ENCODE measurements at regions not wholly inside any gene's neighbourhood (a gene's known extent, or its start where the extent isn't known, plus 50 kb on each side); places are given as distances from the start of the nearest gene placed in this dataset.

DNA sequence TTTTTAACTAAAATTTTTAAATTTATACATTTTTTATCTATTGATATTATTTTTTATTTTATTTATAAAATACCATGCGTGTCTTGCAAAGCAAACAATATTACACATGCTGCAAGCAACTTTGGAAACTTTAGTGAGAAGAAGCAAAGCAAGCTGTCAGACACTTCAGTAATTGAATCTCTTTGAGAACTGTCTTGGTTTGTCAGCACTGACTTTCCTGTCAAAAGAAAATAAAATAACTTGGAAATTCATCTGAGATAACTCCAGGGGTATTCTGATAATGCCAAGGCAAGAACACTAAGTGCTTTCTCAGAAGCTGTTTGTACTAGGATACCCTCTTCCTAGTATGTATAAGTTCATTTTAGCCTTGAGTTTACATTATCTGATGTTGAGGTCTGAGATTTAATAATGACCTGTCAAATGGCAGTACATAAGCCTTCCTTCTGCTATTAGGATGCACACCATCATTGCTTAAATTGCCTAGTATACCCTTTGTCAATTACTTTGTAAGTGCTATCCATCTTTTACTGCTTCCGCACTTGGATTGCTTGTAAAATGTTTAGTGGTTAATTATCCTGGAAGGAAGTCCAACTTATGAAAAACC is 624.2 kb upstream of the AGA start:
- FAIRE-seq: no peak

DNA sequence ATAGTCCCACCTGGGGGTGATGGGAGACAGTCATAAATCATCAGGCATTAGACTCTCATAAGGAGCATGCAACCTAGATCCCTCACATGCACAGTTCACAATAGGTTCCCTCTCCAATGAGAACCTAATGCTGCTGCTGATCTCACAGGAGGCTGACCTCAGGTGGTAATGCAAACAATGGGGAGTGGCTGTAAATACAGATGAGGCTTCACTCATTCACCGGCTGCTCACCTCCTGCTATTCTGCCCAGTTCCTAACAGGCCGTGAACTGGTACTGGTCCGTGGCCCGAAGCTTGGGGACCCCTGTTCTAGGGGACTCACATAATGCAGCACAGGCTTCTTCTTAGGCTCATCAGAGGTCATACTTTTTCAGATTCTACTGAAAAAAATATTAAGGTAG is 625.9 kb upstream of the AGA start:
- FAIRE-seq: no peak

DNA sequence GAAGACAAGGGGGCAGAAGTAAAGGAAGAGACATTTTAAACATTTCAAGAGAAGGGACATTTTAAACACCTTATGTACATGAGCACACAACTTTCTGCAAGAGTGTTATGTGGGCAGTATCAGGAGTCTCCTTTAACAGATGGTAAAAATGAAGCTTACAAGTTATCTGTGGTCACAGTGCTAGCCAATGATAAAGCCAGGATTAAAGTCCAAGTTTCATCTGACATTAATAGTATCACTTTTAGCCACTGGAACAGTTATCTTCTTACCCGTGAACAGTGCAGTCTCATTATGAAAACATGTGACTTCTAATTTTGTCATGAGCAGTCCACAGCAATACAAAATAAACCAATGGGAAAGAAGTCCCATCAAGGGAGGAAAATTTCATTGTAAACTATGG is 627.9 kb upstream of the AGA start:
- FAIRE-seq: no peak

DNA sequence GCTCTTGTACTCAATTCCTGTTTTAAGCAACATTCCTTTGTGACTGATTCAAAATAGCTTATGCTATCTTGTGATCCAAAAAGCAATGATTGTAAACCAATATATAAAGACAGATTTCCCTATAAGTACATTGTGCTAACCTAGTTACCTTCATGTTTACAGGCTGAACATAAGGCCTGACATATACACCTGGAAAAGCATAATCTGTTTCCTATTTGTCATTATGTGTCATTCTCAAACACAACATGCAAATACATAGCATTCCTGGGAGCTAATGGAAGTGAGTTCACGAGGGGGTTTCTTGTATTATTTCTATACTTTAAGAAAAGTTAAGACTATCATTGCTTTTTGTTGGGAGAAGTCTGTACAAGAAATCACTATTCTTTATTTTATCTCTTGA is 638.1 kb upstream of the AGA start:
- no peak for FAIRE-seq

DNA sequence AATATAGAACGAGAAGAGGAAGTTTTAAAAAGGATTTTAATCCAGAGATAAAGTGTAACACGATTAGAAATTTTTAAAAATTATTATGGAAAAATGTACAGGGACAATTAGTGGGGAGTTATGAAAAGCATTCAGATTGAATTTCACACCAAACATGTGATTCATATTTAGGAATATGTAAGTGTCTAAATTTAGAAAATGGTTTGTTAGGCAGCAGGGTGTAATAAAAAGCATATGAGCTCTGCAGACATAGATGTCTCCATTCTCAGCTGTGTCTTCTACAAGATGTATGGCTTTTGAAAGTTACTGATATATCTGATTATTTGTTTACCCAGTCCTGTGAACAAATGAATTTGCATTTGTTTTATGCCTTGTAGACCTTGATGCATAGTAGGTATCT is 638.9 kb upstream of the AGA start:
- no peak for FAIRE-seq

DNA sequence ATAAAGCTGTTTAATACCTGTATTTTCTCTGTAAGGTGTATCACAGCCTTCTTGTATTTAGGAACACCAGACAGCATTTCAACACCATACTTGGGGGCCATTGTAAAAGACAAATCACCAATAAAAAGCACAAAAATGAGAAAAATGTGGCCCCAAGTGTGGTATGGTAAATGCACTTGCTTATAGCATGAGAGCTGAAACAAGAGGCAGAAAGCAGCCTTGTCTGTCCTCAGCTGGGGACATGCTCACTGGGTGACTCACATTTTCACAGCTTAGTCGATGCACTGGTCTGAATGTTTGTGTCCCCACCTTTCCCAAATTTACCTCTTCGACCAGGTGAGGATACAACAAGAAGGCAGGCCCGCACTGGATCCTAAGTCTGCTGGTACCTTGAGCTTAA is 639.7 kb upstream of the AGA start:
- FAIRE-seq: no peak

DNA sequence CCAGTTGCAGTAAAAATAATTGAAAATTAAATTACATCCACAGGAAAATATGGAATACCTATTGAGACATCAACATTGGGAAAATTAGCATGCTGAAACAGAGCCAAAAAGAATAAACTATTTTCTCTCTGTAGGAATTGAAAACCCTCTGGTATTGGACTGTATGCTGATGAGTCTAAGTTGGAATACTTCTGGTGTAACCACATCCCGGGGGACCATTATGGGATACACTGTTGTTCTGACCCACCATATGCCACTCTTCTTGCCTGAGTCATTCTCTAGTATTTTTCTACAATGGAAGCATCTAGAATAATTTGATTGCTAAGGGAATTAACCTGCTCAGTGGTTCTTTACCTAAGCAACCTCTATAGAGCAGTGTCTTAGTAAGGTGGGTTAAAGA is 640.7 kb upstream of the AGA start:
- no peak for FAIRE-seq

DNA sequence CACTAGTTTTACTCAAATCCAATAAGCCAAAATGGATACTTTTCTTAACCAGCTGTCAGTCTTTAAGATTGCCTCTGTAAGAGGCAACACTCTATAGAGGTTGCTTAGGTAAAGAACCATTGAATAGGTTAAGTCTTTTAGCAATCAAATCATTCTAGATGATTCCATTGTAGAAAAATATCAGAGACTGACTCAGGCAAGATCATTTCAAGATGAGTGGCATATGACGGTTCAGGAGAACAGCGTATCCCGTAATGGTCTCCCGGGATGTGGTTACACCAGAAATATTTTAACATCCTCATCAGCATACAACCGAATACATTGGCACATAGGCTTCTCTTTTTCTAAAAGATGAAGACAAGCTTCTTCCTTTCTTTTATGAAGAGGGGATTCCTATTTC is 641.7 kb upstream of the AGA start:
- no peak for FAIRE-seq

DNA sequence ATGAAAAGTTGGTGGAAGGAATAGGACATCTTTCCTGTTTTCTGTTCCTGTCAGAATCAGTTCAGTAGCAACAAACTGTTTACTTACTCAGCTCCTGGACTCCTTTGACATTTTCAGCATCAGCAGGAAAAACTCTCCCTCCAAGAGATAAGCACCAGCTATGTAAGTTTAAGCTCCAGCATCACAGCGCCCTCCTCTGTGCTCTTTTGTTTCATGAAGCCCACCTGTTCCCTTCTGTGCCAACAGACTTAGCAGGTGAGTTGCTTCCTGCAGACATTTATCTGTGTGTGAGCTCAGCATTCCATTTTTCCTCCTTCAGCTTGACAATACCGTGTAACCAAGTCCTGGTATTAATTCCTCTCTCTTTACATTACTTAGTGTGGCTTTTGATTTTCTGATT is 644.1 kb upstream of the AGA start:
- FAIRE-seq: no peak

DNA sequence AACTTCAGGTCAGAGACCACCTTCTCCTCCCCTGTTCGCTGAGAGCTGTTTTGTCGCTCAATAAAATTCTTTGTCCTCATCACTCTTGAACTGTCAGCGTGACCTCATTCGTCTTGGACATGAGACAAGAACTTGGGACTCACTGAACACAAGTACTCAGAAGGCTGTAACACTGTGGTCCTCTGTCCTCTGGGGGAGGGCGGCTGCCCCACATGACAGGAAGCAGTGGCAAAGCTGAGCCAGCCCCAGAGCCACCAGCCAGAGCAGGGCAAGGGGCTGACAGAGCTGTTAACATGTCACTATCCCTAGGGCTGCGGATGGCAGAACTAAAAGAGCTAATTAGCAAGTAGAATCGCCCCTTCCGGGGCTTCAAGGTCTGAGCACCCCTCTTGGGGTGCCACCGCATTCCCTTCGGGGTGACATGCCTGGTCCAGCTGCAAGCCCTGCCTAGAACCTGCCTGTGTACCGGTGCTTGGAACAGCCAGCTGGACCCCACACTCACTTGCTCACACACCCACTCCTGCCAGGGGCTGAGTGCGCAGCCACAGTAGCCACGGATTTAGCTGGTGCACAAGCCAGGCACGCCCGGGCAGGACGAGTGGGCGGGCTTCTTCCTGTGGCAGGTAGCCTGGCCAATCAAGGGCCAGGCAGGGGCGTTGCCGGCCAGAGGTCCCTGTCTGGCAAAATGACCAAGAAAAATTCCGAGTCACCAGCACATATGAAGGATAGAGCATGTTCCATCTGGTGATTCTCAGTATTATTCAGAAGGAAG is 648.6 kb upstream of the AGA start:
- no peak for FAIRE-seq

DNA sequence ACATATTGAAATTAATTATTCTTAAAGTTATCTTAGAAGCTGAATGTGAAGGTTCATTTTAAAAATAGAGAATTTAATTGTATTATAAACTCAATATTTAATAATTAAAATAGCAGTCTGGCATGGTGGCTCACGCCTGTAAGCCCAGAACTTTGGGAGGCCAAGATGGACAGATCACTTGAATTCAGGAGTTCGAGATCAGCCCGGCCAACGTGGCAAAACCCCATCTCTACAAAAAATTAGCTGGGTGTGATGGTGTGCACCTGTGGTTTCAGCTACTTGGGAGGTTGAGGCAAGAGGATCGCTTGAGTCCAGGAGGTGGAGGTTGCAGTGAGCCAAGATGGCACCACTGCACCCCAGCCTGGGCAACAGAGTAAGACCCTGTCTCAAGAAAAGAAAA is 659.9 kb upstream of the AGA start:
- no peak for FAIRE-seq

DNA sequence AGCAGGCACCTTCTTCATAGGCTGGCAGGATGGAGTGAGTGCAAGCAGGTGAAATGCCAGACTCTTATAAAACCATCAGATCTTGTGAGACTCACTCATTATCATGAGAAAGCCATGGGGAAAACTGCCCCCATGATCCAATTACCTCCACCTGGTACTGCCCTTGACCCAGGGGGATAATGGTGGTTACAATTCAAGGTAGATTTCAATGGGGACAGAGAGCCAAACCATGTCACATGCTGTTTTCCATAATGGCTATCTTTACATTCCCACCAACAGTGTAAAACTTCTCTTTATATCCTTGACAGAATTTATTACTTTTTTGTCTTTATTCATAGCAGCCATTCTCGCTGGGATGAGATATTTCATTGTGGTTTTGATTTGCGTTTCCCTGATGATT is 663.0 kb upstream of the AGA start:
- FAIRE-seq: no peak

DNA sequence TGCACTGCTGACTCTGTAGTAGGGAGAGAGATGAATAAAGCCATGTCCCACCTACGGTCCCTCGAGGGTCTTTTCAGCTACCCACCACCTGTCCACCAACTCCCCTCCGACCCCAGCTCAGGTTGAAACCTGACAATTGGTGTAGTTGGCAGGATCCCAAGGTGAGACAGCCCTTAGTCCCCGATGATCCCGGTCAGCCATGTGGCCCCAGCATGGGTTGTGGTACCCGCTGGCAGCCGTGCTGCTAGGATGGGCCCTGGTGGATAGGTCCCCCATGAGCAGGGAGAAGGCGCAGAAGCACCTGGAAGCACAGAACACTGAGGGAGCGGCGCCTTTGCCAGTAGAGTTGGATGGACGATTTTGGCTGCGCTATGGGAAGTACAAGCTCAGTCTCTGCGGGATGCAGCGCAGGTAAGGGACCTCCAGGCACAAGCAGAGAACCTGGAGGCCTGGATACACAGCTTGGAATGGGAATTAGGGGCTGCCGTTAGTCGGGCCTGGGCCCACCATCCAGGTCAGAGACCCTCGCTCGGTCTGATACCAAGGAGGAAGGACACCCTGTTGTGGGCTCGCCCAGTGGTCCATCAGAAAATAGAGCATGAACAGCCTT is 694.6 kb upstream of the AGA start:
- no peak for FAIRE-seq

DNA sequence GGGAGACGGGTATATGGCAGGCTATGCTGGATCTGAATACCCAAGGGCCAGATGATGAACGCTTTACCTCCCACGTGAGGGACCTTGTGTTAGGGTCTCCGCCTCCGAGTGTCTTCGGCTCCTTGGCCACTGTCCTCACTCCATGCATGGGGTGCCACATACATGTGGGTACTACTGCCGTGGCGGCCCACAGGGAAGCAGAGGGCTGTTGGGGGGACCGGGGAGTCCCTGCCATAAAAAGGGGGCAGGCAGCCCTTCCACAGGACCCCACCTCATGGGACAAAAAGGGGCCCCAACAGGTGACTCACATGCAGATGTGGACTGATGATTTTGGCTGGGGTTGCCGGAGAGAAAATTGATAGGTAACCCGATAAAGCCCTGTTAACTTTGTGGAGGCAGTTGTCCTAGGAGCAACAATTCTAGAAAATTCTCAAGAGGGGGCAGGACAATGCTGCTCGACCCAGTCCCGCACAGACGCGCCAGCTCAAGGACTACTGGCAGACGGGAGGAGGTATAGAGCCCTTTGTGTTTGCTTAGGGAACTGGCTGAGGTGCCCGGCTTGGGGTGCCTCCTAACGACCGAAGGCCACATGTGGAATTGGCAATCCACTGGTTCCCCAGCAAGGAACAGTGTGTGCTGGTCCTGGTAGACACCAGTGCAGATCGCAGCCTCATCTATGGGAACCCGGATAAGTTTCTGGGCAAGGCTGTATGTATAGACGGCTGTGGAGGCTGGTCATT is 695.7 kb upstream of the AGA start:
- no peak for FAIRE-seq

DNA sequence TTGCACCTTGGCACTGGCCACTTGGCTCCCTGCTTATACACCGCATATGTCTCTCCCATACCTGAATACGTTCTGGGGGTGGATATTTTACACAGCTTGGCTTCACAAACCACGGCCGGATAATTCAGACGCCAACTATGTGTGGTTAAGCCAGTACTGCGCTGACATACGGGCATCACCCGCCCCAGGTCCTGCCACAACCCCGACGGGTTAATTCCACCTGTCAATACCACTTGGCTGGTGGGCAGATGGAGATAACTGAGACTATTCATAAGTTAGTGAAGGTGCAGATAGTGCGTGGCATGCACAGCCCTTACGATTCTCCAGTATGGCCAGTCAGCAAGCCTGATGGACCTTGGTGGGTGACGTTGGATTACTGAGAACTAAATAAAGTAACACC is 696.3 kb upstream of the AGA start:
- FAIRE-seq: no peak

DNA sequence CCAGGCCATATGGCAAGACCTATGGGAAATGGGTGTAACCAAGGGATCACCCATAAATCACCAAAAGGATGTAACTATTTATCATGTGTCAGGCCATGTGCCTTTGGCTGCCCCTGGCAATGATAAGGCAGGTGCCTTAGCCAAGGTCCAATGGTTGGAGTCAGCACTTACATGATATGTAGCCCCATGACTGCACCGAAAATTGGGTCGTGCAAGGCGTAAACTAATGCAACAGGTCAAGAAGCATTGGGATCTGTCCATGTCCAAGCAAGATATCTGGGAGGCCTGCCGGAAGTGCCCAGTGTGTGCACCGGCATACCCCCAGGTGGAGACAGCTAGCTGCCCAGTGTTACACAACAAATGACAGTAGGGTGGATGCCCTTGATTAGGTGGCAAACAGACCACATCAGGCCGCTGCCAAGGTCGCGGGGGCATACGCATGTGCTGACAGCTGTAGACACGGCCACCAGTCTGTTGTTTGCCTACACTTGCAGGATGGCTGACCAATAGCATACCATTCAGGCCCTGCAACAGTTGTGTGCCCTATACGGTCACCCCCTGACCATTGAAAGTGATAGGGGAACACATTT is 698.2 kb upstream of the AGA start:
- no peak for FAIRE-seq

DNA sequence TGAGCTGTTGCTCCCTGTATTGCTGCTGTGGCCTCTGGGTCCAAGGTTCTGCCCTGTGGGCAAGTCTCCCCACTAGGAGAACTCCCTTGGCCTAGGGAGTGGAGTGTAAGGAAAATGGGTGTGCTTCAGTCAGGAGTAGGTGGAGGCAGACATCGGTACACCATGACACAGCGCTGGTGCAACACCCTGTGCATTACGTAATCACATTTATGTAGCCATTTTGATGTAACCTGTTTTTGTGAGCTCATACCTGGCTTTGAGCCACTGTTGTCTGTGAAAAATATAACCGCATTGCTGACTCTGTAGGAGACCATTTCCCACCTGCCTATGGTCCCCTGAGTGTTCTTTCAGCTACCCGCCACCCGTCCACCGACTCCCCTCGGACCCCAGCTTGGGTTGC is 700.5 kb upstream of the AGA start:
- no peak for FAIRE-seq

DNA sequence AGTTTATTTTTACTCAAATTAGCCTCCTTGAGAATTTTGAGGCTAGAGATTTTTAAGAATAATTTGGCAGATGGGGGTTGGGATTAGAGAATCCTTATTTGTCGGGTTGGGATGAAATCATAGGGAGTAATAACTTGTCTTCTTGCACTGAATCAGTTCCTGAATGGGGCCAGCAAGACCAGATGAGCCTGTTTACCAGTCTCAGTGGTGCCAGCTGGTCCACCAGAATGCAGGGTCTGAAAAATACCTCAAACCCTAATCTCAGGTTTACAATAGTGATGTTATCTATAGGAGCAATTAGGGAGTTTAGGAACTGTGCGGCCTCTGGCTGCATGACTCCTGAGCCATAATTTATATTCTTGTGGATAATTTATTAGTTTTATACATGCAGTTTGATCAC is 705.9 kb upstream of the AGA start:
- no peak for FAIRE-seq

DNA sequence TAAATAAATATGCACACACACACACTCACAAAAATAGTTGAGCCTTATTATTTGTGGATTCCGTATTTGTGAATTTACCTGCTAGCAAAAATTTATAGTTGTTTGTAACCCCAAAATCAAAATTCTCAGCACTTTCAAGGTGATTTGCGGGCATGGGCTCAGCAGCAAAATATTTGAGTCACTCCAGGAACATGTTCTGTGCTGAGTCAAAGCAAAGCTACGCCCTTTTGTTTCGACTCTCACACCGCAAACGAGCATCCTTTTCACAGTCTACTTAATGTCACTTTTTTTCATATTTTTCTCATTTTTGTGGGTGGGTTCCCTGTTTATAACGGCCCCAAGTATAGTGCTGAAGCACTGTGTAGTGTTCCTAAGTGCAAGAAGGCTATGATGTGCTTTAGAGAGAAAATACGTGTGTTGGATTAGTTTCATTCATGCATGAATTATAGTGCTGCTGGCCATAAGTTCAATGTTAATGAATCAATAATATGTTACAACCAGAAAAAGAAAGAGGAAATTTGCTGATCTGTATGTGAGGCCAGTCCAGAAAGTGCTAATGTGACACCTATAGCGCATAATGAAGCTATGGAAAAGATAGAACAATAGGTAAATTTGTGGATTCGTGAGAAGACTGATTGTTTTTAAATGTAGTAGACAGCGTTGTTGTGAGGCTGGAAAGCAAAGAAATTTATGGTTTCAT is 723.2 kb upstream of the AGA start:
- no peak for FAIRE-seq

DNA sequence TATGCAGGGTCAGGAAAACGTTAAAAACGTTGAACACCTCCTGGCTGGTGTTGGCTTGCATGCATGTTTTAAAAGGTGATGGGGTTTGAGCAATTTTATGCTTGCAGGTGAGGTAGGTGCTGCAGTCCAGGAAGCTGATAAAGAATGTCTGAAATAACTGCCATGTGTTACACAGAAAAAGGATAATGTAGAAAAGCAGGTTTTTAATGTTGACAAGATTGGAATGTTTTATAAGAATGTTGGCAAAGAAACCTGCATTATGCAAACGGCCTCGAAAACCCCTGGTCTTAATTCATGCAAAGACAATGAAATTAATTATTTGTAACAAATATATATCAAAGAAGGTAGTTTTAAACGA is 723.7 kb upstream of the AGA start:
- FAIRE-seq: no peak

DNA sequence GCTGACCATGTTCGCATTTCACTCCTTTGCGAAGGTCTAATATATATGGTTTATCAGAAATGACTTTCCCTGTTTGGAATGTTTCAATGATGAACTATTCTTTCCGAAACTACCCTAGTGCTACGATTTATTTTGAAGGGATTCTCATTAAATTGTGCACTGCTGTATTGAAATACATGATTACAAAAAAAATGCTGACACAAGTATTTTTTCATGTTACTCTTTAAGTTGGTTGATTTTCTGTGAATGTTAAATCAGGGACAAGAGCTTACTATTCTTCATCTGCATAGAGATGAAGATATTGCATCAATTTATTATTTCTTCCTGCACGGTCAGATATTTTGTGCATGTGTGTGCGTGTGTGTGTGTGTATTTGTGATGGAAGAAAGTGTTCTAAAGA is 731.5 kb upstream of the AGA start:
- FAIRE-seq: no peak

DNA sequence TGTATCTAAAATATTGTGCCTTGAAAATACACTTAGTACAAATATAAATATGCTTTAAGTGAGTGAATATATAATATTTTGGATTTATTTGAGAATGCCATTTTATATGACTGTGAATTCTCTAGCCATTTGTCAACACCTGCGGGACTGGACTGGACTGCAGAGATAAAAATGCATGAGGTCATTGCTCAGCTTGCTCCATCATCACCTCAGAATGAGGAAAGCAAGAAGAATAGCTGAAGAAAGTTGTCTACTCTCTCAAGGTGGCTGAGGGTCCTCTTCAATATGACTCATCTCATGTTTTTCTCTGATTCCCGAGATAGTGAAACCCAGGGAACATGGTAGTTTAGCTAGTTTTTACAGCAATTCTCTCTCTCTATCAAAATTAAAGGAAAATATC is 732.5 kb upstream of the AGA start:
- FAIRE-seq: no peak

DNA sequence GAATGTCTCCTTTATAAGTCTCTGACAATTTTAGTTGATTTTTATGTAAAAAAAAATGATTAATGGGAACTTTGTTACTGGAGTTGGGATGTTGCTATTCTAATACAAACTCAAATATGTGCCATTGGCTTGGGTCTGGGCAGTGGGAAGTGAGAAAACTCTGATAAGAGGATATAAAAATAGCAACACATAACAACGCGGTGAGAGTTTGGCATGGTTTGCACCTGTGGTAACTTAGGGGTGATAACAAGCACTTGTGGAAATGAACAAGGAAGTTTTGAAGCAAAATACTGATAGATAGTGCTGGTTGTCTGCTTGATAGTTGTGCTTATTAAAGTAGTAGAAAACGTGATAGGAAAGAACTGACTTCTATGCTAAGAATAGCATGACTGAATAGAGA is 743.3 kb upstream of the AGA start:
- no peak for FAIRE-seq
